SK-N-SH treated with all-trans-retinoic acid at 6 μM for 48 hours (cell line): ENCODE measurements at regions not wholly inside any gene's neighbourhood (a gene's known extent, or its start where the extent isn't known, plus 50 kb on each side); places are given as distances from the start of the nearest gene placed in this dataset.
A peak's percentile ranks its signal among the peaks of the same experiment; 100 is the strongest.

Experiments used
- ATAC-seq: fragments of 200-7000 bp; cut with Tn5 transposase; 3 replicates; pipeline ENCODE4 v1.9.1; 2020; ENCODE audit warnings: mild to moderate bottlenecking, moderate library complexity
- ARNTL ChIP-seq: fragments of 450-650 bp; formaldehyde crosslinking; IDR thresholded peaks from 2 replicates; pipeline ENCODE4 v1.5.0; 2020; ENCODE audit warnings: low read depth, mild to moderate bottlenecking, moderate library complexity, borderline replicate concordance
- BACH2 ChIP-seq: fragments of 250-450 bp; sonication (Bioruptor Pico); IDR thresholded peaks from 2 replicates; pipeline ENCODE4 v1.9.0; 2021; ENCODE audit warnings: mild to moderate bottlenecking, borderline replicate concordance
- CSDC2 ChIP-seq: fragments of 250-450 bp; sonication (Bioruptor Pico); IDR thresholded peaks from 2 replicates; pipeline ENCODE4 v1.5.0; 2020; ENCODE audit warnings: mild to moderate bottlenecking, moderate library complexity
- CSRNP3 ChIP-seq: fragments of 250-450 bp; sonication (Bioruptor Pico); IDR thresholded peaks from 2 replicates; pipeline ENCODE4 v1.5.1; 2021; ENCODE audit warnings: mild to moderate bottlenecking, moderate library complexity
- ESRRG ChIP-seq: fragments of 250-450 bp; sonication (Bioruptor Pico); IDR thresholded peaks from 2 replicates; pipeline ENCODE4 v1.6.1; 2021; ENCODE audit warnings: mild to moderate bottlenecking
- GLIS3 ChIP-seq: fragments of 250-450 bp; sonication (Bioruptor Pico); IDR thresholded peaks from 2 replicates; pipeline ENCODE4 v1.5.0; 2020; ENCODE audit warnings: mild to moderate bottlenecking, moderate library complexity
- ISL1 ChIP-seq: fragments of 250-450 bp; sonication (Bioruptor Pico); IDR thresholded peaks from 2 replicates; pipeline ENCODE4 v2.1.2; 2022; ENCODE audit warnings: mild to moderate bottlenecking, moderate library complexity
- OSR1 ChIP-seq: fragments of 250-450 bp; sonication (Bioruptor Pico); IDR thresholded peaks from 2 replicates; pipeline ENCODE4 v1.8.0; 2022; ENCODE audit warnings: moderate library complexity, mild to moderate bottlenecking, inconsistent platforms
- PATZ1 ChIP-seq: fragments of 250-450 bp; sonication (Bioruptor Pico); IDR thresholded peaks from 2 replicates; pipeline ENCODE4 v1.8.0; 2020; ENCODE audit warnings: mild to moderate bottlenecking, moderate library complexity, borderline replicate concordance
- POU6F1 ChIP-seq: fragments of 250-450 bp; sonication (Bioruptor Pico); IDR thresholded peaks from 2 replicates; pipeline ENCODE4 v1.8.0; 2021; ENCODE audit warnings: low read depth, mild to moderate bottlenecking, moderate library complexity, borderline replicate concordance
- RARB ChIP-seq: fragments of 250-450 bp; sonication (Bioruptor Pico); IDR thresholded peaks from 2 replicates; pipeline ENCODE4 v1.8.0; 2021; ENCODE audit warnings: mild to moderate bottlenecking, moderate library complexity
- SNAI2 ChIP-seq: fragments of 250-450 bp; sonication (Bioruptor Pico); IDR thresholded peaks from 2 replicates; pipeline ENCODE4 v1.5.0; 2020; ENCODE audit warnings: mild to moderate bottlenecking, moderate library complexity
- TOX ChIP-seq: fragments of 250-450 bp; sonication (Bioruptor Pico); IDR thresholded peaks from 2 replicates; pipeline ENCODE4 v1.8.0; 2021; ENCODE audit warnings: mild to moderate bottlenecking, moderate library complexity, borderline replicate concordance
- ZC3H10 ChIP-seq: fragments of 250-450 bp; sonication (Bioruptor Pico); IDR thresholded peaks from 2 replicates; pipeline ENCODE4 v1.5.1; 2021; ENCODE audit warnings: mild to moderate bottlenecking, moderate library complexity
- ZFP3 ChIP-seq: fragments of 250-450 bp; sonication (Bioruptor Pico); IDR thresholded peaks from 2 replicates; pipeline ENCODE4 v1.5.0; 2020; ENCODE audit warnings: mild to moderate bottlenecking, moderate library complexity
- ZFP30 ChIP-seq: fragments of 450-650 bp; formaldehyde crosslinking; IDR thresholded peaks from 2 replicates; pipeline ENCODE4 v1.5.0; 2022; ENCODE audit warnings: mild to moderate bottlenecking, moderate library complexity
- ZNF565 ChIP-seq: fragments of 450-650 bp; formaldehyde crosslinking; conservative IDR thresholded peaks from 2 replicates; pipeline ENCODE4 v1.5.0; 2020; ENCODE audit warnings: low read depth, mild to moderate bottlenecking, moderate library complexity
- ZNF70 ChIP-seq: fragments of 450-650 bp; formaldehyde crosslinking; IDR thresholded peaks from 2 replicates; pipeline ENCODE4 v1.5.0; 2020; ENCODE audit warnings: mild to moderate bottlenecking, moderate library complexity
- ZNF8 ChIP-seq: fragments of 450-650 bp; formaldehyde crosslinking; IDR thresholded peaks from 2 replicates; pipeline ENCODE4 v1.5.0; 2020; ENCODE audit warnings: mild to moderate bottlenecking, moderate library complexity

GRCh38 chr4:141376769-141377168 lies 156.1 kb downstream of the ZNF330 start (continued):
- no peak for TF ChIP-seq RARB (CRISPR knock-in tag)

GRCh38 chr4:141387299-141387698 lies 166.6 kb downstream of the ZNF330 start:
- ATAC-seq, result peak; percentile 66
- no peak for TF ChIP-seq PATZ1
- TF ChIP-seq ZFP3 (CRISPR knock-in tag), result peak; percentile 11; the same call in 1 of the 2 replicates
- no peak for TF ChIP-seq ZNF8 (CRISPR knock-in tag)
- TF ChIP-seq TOX (CRISPR knock-in tag), result peak; percentile 86; the same call in 1 of the 2 replicates
- peak; percentile 48 for TF ChIP-seq ISL1 (CRISPR knock-in tag)

GRCh38 chr4:141388481-141388880 lies 167.8 kb downstream of the ZNF330 start:
- ATAC-seq, result peak; percentile 80

GRCh38 chr4:141389649-141390048 lies 169.0 kb downstream of the ZNF330 start:
- TF ChIP-seq ISL1 (CRISPR knock-in tag) (peak; percentile 55), CSDC2 (CRISPR knock-in tag) (no peak)
- TF ChIP-seq, all 23 proteins: peak for 1
- ATAC-seq, result peak; percentile 50; the same call in 2 of the 3 replicates

More at GRCh38 chr4:141388481-141388880, 167.8 kb downstream of the ZNF330 start:
- TF ChIP-seq ISL1 (CRISPR knock-in tag) (peak; percentile 40; the same call in 1 of the 2 replicates), ARNTL (CRISPR knock-in tag) (no peak), PATZ1 (no peak), ZFP30 (no peak), CSRNP3 (no peak), SNAI2 (CRISPR knock-in tag) (no peak), POU6F1 (CRISPR knock-in tag) (no peak), ZNF565 (CRISPR knock-in tag) (no peak), TOX (CRISPR knock-in tag) (peak; percentile 32; the same call in 1 of the 2 replicates), OSR1 (CRISPR knock-in tag) (no peak)

GRCh38 chr4:141390571-141390970 lies 169.9 kb downstream of the ZNF330 start:
- no peak for TF ChIP-seq ARNTL (CRISPR knock-in tag)
- TF ChIP-seq GLIS3 (CRISPR knock-in tag), result no peak
- no peak for TF ChIP-seq OSR1 (CRISPR knock-in tag)
- TF ChIP-seq ZNF70, result no peak
- TF ChIP-seq ESRRG, result no peak
- TF ChIP-seq BACH2, result no peak
- TF ChIP-seq CSRNP3, result no peak
- TF ChIP-seq ISL1 (CRISPR knock-in tag), result no peak
- no peak for TF ChIP-seq SNAI2 (CRISPR knock-in tag)
- no peak for TF ChIP-seq PATZ1
- no peak for TF ChIP-seq ZC3H10 (CRISPR knock-in tag)
- no peak for TF ChIP-seq ZFP3 (CRISPR knock-in tag)
- ATAC-seq, result no peak
